Suppressor macrophage treated with lipopolysaccharide for 1 hour (primary cell): ENCODE measurements at regions not wholly inside any gene's neighbourhood (a gene's known extent, or its start where the extent isn't known, plus 50 kb on each side); places are given as distances from the start of the nearest gene placed in this dataset.

Experiments
- DNase-seq, 3 donors: peaks; one replicate each; pipeline ENCODE4 v3.0.0-alpha.2; 2020 to 2022

GRCh38 chr15:87628311-87628710, 628.2 kb downstream of the NTRK3 start:
- no peak for DNase-seq

- DNase-seq: no peak
Observed at GRCh38 chr15:87626860-87627259, 629.7 kb downstream of the NTRK3 start.

GRCh38 chr15:87623832-87624231, 632.7 kb downstream of the NTRK3 start:
- DNase-seq: peak in 2 of 3 donors; percentile 6 to 11

GRCh38 chr15:87620393-87620792, 636.1 kb downstream of the NTRK3 start:
- DNase-seq: no peak

GRCh38 chr15:87619161-87619960, 637.2 kb downstream of the NTRK3 start:
- no peak for DNase-seq

- no peak for DNase-seq
Observed at GRCh38 chr15:87618203-87618725, 638.3 kb downstream of the NTRK3 start.

GRCh38 chr15:87614704-87615103, 641.8 kb downstream of the NTRK3 start:
- DNase-seq: no peak

GRCh38 chr15:87610366-87610765, 646.2 kb downstream of the NTRK3 start:
- no peak for DNase-seq

- no peak for DNase-seq
Observed at GRCh38 chr15:87609894-87610293, 646.6 kb downstream of the NTRK3 start.

GRCh38 chr15:87609474-87609873, 647.1 kb downstream of the NTRK3 start:
- no peak for DNase-seq

- no peak for DNase-seq
Observed at GRCh38 chr15:87608238-87609028, 648.1 kb downstream of the NTRK3 start.

- DNase-seq: no peak
Observed at GRCh38 chr15:87606971-87607370, 649.6 kb downstream of the NTRK3 start.

GRCh38 chr15:87604857-87605446, 651.6 kb downstream of the NTRK3 start:
- peak in 2 of 3 donors; percentile 18 for DNase-seq

- DNase-seq: no peak
Observed at GRCh38 chr15:87602371-87602770, 654.2 kb downstream of the NTRK3 start.

- no peak for DNase-seq
Observed at GRCh38 chr15:87599616-87600015, 656.9 kb downstream of the NTRK3 start.

- DNase-seq: no peak
Observed at GRCh38 chr15:87597346-87598052, 659.0 kb downstream of the NTRK3 start.

GRCh38 chr15:87591582-87591981, 665.0 kb downstream of the NTRK3 start:
- DNase-seq: no peak

GRCh38 chr15:87591042-87591441, 665.5 kb downstream of the NTRK3 start:
- no peak for DNase-seq

GRCh38 chr15:87589134-87589533, 667.4 kb downstream of the NTRK3 start:
- DNase-seq: no peak

- DNase-seq: no peak
Observed at GRCh38 chr15:87582169-87582568, 674.4 kb downstream of the NTRK3 start.

- no peak for DNase-seq
Observed at GRCh38 chr15:87579537-87579936, 677.0 kb downstream of the NTRK3 start.

GRCh38 chr15:87578776-87579175, 677.8 kb downstream of the NTRK3 start:
- DNase-seq: no peak

GRCh38 chr15:87577336-87577735, 679.2 kb downstream of the NTRK3 start:
- DNase-seq: no peak
